Neural progenitor cell (in vitro differentiated cells): ENCODE measurements at regions not wholly inside any gene's neighbourhood (a gene's known extent, or its start where the extent isn't known, plus 50 kb on each side); places are given as distances from the start of the nearest gene placed in this dataset.

ENCODE experiments used
- DNase-seq: peaks from one replicate; pipeline ENCODE4 v3.0.0-alpha.2; 2016; ENCODE audit warnings: low spot score
- H2AFZ ChIP-seq: fragments of 200-600 bp; sonication (generic); replicated peaks from 2 replicates; pipeline ENCODE4 v1.6.1; 2016; ENCODE audit warnings: antibody characterized with exemption
- H3F3A ChIP-seq: fragments of 200-600 bp; sonication (generic); 2 replicates; pipeline ENCODE4 v1.6.1; 2016; ENCODE audit warnings: antibody characterized with exemption, low read depth
- H3K27ac ChIP-seq: fragments of 200-600 bp; sonication (generic); 2 replicates; pipeline ENCODE4 v1.5.1; 2016; ENCODE audit warnings: mild to moderate bottlenecking
- H3K27me3 ChIP-seq: fragments of 200-600 bp; sonication (generic); 2 replicates; pipeline ENCODE4 v1.6.1; 2016; ENCODE audit warnings: mild to moderate bottlenecking, moderate library complexity
- H3K36me3 ChIP-seq: fragments of 200-600 bp; sonication (generic); 2 replicates; pipeline ENCODE4 v1.5.1; 2016
- H3K4me1 ChIP-seq: fragments of 200-600 bp; sonication (generic); 2 replicates; pipeline ENCODE4 v1.6.1; 2016; ENCODE audit warnings: mixed run types
- H3K4me2 ChIP-seq: fragments of 200-600 bp; sonication (generic); 2 replicates; pipeline ENCODE4 v1.6.1; 2016
- H3K4me3 ChIP-seq: fragments of 200-600 bp; sonication (generic); 2 replicates; pipeline ENCODE4 v1.5.1; 2016
- H3K79me2 ChIP-seq: fragments of 200-600 bp; sonication (generic); 2 replicates; pipeline ENCODE4 v1.6.1; 2016; ENCODE audit warnings: low read depth
- H3K9ac ChIP-seq: fragments of 200-600 bp; sonication (generic); 2 replicates; pipeline ENCODE4 v1.6.1; 2016
- H3K9me3 ChIP-seq: fragments of 200-600 bp; sonication (generic); 2 replicates; pipeline ENCODE4 v1.5.1; 2016; ENCODE audit warnings: low read depth
- H4K20me1 ChIP-seq: fragments of 200-600 bp; sonication (generic); 2 replicates; pipeline ENCODE4 v1.6.1; 2016; ENCODE audit warnings: low read depth
- H3K27ac Mint-ChIP-seq: 3 replicates; pipeline ENCODE4 v1.8.0; 2021; ENCODE audit warnings: mixed read lengths
- H3K27me3 Mint-ChIP-seq: 2 replicates; pipeline ENCODE4 v1.8.0; 2022; ENCODE audit warnings: low read depth, mild to moderate bottlenecking, inconsistent platforms, moderate library complexity, mixed read lengths; ENCODE audit not compliant: insufficient read depth
- H3K36me3 Mint-ChIP-seq: 3 replicates; pipeline ENCODE4 v1.8.0; 2021; ENCODE audit warnings: mixed read lengths
- H3K4me1 Mint-ChIP-seq: 3 replicates; pipeline ENCODE4 v1.8.0; 2021; ENCODE audit warnings: mixed read lengths
- H3K4me3 Mint-ChIP-seq: 3 replicates; pipeline ENCODE4 v1.8.0; 2021; ENCODE audit warnings: mild to moderate bottlenecking, moderate library complexity, mixed read lengths
- H3K9me3 Mint-ChIP-seq: 3 replicates; pipeline ENCODE4 v1.8.0; 2020; ENCODE audit warnings: mixed read lengths
- CTCF ChIP-seq: fragments of 200-600 bp; sonication (generic); IDR thresholded peaks from 2 replicates; pipeline ENCODE4 v1.5.1; 2017; ENCODE audit warnings: antibody characterized with exemption, mild to moderate bottlenecking
- EZH2 ChIP-seq: fragments of 200-600 bp; sonication (generic); IDR thresholded peaks from 2 replicates; pipeline ENCODE4 v1.6.1; 2017; ENCODE audit warnings: antibody characterized with exemption, mild to moderate bottlenecking, moderate library complexity
- EZH2phosphoT487 ChIP-seq: fragments of 200-600 bp; sonication (generic); IDR thresholded peaks from 2 replicates; pipeline ENCODE4 v1.6.1; 2017; ENCODE audit warnings: antibody characterized with exemption

- Histone ChIP-seq H3K9me3 (no peaks in the 10 kb centered on the region), H3K36me3 (no peaks in the 10 kb centered on the region), H2AFZ (no peak overlapping the region), H3K4me3 (no peak overlapping the region), H3K79me2 (no peaks in the 10 kb centered on the region), H3K4me2 (no peak overlapping the region), H3K9ac (no peak overlapping the region), H3K27me3 (no peaks in the 10 kb centered on the region), H3K27ac (no peak overlapping the region), H4K20me1 (no peaks in the 10 kb centered on the region), H3F3A (no peaks in the 10 kb centered on the region), H3K4me1 (no peaks in the 10 kb centered on the region)
- no peaks in the 10 kb centered on the region for H3K4me1 Mint-ChIP-seq
- no peak for DNase-seq
- no peaks in the 10 kb centered on the region for H3K27me3 Mint-ChIP-seq
- TF ChIP-seq EZH2 = no peak
- no peak for TF ChIP-seq EZH2phosphoT487
- TF ChIP-seq CTCF = no peak
- H3K27ac Mint-ChIP-seq = no peak overlapping the region
- no peaks in the 10 kb centered on the region for H3K36me3 Mint-ChIP-seq
- H3K4me3 Mint-ChIP-seq = no peak overlapping the region
- peaks cover 15% of the 10 kb centered on the region for H3K9me3 Mint-ChIP-seq
Measured at GRCh38 chr1:90154711-90155110, 159.8 kb downstream of the ZNF326 start.

GRCh38 chr1:90149101-90149500 lies 154.2 kb downstream of the ZNF326 start:
- Histone ChIP-seq H3K4me2 (no peak overlapping the region), H3K9me3 (no peaks in the 10 kb centered on the region), H3K27ac (no peak overlapping the region), H2AFZ (no peak overlapping the region), H3F3A (no peaks in the 10 kb centered on the region), H3K36me3 (no peaks in the 10 kb centered on the region), H3K79me2 (no peaks in the 10 kb centered on the region), H4K20me1 (no peaks in the 10 kb centered on the region), H3K9ac (no peak overlapping the region), H3K4me1 (no peaks in the 10 kb centered on the region), H3K4me3 (no peak overlapping the region), H3K27me3 (no peaks in the 10 kb centered on the region)
- Mint-ChIP-seq H3K4me3 (no peak overlapping the region), H3K27me3 (peaks cover 5% of the 10 kb centered on the region), H3K4me1 (no peaks in the 10 kb centered on the region), H3K36me3 (no peaks in the 10 kb centered on the region), H3K27ac (no peak overlapping the region), H3K9me3 (peaks cover 15% of the 10 kb centered on the region)
- TF ChIP-seq CTCF = peak; percentile 43
- no peak for TF ChIP-seq EZH2phosphoT487
- DNase-seq = no peak

GRCh38 chr1:90147093-90147492 lies 152.2 kb downstream of the ZNF326 start:
- Histone ChIP-seq H3K4me1 (no peaks in the 10 kb centered on the region), H3K27ac (no peak overlapping the region), H2AFZ (no peak overlapping the region), H3K4me2 (no peak overlapping the region), H4K20me1 (no peaks in the 10 kb centered on the region), H3K27me3 (no peaks in the 10 kb centered on the region), H3K4me3 (no peak overlapping the region), H3K9ac (no peak overlapping the region), H3K36me3 (no peaks in the 10 kb centered on the region), H3F3A (no peaks in the 10 kb centered on the region), H3K9me3 (no peaks in the 10 kb centered on the region), H3K79me2 (no peaks in the 10 kb centered on the region)
- no peaks in the 10 kb centered on the region for H3K36me3 Mint-ChIP-seq
- DNase-seq = no peak
- peaks cover 9% of the 10 kb centered on the region for H3K27me3 Mint-ChIP-seq
- no peak overlapping the region for H3K4me3 Mint-ChIP-seq
- H3K4me1 Mint-ChIP-seq = no peaks in the 10 kb centered on the region
- H3K27ac Mint-ChIP-seq = no peak overlapping the region
- peaks cover 15% of the 10 kb centered on the region for H3K9me3 Mint-ChIP-seq
- TF ChIP-seq EZH2phosphoT487 (no peak), CTCF (no peak), EZH2 (no peak)

GRCh38 chr1:90144820-90145219 lies 149.9 kb downstream of the ZNF326 start:
- H3K27me3 ChIP-seq = no peaks in the 10 kb centered on the region
- peaks cover 4% of the 10 kb centered on the region for H3K36me3 Mint-ChIP-seq
- no peak for TF ChIP-seq EZH2
- TF ChIP-seq EZH2phosphoT487 = no peak
- no peak for TF ChIP-seq CTCF

More at GRCh38 chr1:90144820-90145219, 149.9 kb downstream of the ZNF326 start:
- no peaks in the 10 kb centered on the region for H3K4me1 Mint-ChIP-seq
- Histone ChIP-seq H4K20me1 (no peaks in the 10 kb centered on the region), H3K79me2 (no peaks in the 10 kb centered on the region), H3K9me3 (no peaks in the 10 kb centered on the region), H3K9ac (no peak overlapping the region), H3F3A (no peaks in the 10 kb centered on the region), H3K4me3 (no peak overlapping the region), H3K36me3 (no peaks in the 10 kb centered on the region), H3K27ac (no peak overlapping the region), H3K4me2 (no peak overlapping the region), H3K4me1 (no peaks in the 10 kb centered on the region), H2AFZ (no peak overlapping the region)
- no peak overlapping the region for H3K4me3 Mint-ChIP-seq
- peaks cover 14% of the 10 kb centered on the region for H3K27me3 Mint-ChIP-seq
- peaks cover 16% of the 10 kb centered on the region for H3K9me3 Mint-ChIP-seq
- no peak for DNase-seq
- no peak overlapping the region for H3K27ac Mint-ChIP-seq
